ENCODE measurements at regions not wholly inside any gene's neighbourhood (a gene's known extent, or its start where the extent isn't known, plus 50 kb on each side); places are given as distances from the start of the nearest gene placed in this dataset.
"Not testable (repeated sequence)": the region's sequence is repeated elsewhere in the genome, so short reads cannot be mapped to it uniquely, and the experiment has no call there.

DNA sequence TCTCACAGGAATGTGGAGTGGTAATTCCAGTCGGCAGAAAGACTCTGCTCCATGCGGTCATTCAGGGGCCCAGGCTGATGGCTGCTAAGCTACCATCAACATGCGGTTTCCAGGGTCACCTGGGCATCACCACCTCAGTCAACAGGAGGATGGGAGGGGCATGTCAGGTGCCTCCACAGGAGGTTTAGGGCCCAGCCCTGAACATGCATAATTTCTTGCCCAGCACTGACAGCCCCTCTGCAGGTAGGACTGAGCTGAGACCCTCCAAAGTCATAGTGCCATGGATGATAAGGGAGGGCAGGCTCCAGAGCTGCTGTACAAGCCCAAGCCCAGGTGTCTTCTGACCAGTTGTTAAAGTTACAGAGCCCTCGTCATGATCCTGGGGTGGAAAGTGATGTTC lies 244.0 kb upstream of the SFSWAP start:
- no peak for DNase-seq

- DNase-seq, result no peak
Measured at GRCh38 chr12:131468206-131468605, 242.7 kb upstream of the SFSWAP start.

DNA sequence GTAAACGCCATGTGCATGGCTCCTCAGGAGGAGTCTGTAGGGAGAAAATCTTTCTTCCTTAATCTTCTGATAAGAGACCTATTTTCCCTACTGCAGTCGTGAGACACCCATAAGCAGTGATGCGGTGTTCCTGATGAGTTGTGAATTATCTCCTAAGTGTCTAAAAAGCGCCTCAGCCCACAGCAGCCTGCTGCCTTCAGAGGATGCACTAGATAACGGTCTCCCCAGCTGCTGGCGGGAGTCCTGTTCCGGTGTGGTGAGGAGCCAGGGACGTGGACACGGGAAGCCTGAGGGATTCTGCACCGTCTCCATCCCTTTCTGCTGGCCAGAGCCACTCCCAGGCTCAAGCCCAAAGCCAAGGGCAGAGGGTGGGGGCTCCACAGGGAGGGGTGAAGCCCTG lies 240.9 kb upstream of the SFSWAP start:
- DNase-seq, result not testable (repeated sequence)

GRCh38 chr12:131471271-131471905 lies 239.5 kb upstream of the SFSWAP start:
- peak; percentile 72 for DNase-seq

DNA sequence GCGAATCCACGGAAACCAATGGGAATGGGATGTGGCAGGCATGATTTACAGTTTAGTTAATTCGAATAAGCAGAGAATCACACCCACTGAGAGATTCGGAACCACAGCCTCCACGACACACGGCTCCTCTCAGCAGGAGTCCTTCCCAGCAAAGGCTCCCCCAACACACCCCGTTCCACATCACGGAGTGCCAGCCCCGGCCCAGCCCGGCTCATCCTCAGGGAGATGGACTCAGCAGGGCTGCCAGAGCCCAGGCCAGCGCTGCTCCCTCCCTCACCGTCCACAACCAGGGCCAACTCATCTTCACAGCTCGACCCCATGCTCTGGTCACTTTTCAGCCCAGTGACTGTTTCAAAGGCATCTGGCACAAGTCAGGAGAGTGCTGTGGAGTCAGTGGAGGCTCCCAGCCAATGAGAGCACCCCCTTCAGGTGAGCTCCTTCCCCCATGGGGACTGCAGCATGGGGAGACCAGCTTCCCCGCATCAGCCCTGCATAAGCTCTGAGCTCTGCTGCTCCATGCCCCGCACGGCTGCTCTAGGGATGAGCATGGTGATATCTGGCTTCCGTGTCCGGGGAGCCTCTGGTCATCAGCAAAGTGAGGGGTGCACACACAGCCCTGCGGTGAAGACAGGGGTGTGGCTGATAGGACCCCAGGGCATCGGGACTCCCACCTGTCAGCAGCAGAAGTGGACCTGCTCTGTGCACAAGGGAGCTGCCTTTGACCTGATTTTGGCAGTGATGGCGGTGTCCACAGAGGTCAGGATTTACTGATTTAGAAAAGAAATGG lies 238.8 kb upstream of the SFSWAP start:
- peak; percentile 11 for DNase-seq

- peak; percentile 13 for DNase-seq
Measured at GRCh38 chr12:131473261-131473660, 237.6 kb upstream of the SFSWAP start.

GRCh38 chr12:131473741-131474709 lies 236.9 kb upstream of the SFSWAP start:
- peak; percentile 93 for DNase-seq

GRCh38 chr12:131475012-131475411 lies 235.9 kb upstream of the SFSWAP start:
- DNase-seq, result not testable (repeated sequence)

GRCh38 chr12:131477613-131478012 lies 233.3 kb upstream of the SFSWAP start:
- no peak for DNase-seq

DNA sequence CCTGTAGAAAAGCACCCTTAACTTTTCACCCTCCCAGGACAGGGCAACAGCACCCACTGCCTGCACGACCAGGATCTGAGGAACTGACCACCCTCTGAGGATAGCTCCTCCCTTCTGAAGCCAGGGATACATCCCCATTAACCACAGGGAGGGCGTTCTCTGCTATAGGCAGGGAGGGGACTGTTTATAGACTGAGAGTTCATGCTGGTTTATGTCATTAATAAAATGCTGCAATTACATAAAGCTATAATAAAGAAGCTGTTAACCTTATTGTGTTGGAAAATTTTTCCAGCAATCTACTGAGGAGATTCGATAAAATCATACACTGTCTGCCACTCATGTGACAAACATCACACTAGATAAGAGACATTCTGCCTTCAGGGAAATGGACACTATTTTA lies 232.4 kb upstream of the SFSWAP start:
- DNase-seq, result no peak

- DNase-seq, result no peak
Measured at GRCh38 chr12:131482199-131482598, 228.7 kb upstream of the SFSWAP start.

DNA sequence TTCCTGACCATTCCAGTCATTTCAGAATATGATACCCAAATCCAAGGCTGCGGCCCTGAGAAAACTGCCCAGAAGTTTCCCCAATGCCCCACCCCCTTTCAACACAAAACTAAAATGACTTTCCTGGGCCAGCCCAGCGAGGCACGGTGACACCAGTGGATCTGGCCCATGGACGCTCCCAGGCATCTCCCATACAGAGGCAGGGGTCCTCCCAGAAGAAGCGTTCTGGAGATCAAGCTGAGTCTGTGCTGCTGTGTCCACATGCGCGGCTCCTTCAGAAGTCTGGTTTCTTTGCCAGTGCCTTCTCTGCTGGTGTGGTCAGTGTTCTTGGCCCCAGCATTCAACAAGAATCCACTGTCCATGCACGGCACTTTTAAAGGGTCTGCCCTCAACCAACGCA lies 228.2 kb upstream of the SFSWAP start:
- no peak for DNase-seq

DNA sequence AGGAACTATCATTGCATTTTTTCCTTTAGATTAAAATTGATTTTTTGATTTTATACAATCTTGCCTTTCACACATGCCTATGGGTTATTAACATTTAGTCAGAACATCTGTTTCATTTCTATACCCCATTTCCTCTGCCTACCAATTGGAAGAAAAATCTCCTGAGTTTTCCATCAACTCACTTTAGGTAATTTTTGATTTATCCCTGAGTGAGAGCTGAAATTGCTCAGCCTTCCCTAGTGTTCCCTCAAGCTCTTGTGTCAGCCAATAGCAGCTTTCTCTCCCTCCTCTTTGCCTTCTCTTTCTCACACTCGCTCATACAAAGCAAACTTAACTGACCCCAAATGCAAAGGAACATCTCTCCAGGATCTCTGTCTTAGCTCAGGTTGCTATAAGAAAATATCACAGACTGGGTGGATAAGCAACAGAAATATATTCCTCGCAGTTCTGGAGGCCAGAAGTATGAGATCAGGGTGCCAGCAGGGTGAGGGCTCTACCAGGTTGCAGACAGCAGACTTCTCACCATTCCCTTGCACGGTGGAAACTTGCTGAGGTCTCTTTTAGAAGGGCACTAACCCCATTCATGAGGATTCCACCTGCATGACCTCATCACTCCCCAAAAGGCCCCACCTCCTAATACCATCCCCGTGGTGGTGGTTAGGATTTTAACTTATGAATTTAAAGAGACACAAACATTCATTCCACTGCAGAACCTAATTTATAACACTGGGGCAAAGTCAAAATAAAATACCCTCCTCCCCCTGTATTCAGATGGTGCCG lies 224.2 kb upstream of the SFSWAP start:
- no peak for DNase-seq

DNA sequence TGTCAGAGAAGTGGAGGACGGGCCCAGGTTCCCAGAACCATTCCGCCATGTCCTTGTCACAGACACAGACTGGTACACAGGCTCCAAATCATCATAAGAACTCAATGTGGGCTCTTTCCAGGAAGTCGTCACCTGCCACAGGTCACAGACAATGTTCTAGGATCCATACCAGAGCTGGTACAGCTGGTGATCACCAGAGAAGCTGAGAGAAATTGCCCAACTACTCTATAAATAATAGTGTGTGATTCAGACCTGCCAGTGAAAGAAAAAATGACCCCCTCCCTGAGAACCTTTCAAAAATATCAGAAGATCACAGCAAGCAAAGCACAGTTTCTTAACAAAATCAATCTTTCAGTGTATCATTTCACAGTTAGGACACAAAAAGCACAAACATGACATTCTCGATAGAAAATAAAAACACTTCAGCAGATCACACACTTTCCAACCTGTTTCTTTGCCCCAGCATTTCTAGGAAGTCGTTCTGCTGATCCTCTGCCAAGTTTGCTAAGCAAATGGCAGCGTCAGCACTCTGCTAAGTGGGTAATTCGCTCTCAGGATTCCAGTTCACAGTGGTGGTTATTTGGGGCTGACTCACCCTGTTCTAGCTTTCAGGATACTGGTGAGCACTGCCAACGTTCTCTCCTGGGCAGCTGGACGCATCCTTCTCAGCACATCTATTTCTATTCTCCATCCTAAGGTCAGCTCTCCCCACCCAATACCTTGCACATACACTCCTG lies 223.3 kb upstream of the SFSWAP start:
- DNase-seq, result peak; percentile 64

DNA sequence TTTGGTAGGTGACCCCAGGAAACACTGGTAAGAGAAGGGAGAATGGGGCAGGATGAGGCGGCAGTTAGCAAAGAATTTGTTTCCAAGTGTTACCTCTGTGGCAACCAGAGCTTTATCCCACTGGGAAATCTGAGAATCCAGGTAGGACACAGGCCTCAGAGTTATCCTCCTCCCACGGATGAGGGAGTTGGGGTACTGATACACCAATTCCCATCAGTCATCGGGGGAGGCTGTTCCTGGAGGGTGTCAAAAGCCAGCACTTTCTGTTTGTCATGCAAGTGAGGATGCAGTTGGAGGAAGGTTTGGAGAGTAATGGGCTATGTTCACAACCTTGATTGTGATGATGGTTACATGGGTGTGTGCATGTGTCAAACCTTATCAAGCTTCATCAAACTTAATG lies 221.2 kb upstream of the SFSWAP start:
- no peak for DNase-seq

DNA sequence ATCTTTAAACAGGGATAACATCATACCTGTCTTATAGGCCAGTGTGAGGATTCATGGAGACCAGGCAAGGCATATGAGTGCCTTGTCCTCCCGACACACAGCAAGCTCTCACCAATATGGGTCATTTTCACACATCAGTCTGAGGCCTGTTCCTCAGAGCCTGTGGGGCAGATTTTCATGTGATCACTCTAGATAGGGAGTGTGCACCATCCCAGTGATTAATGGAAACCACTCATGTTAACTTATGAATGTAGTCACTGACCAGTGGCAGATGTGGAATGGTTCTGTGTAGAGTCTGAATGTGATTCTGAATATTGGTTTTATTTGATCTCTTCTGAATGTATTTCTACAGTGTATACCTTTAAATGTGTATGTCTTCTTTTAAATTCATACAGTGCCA lies 219.7 kb upstream of the SFSWAP start:
- no peak for DNase-seq

DNA sequence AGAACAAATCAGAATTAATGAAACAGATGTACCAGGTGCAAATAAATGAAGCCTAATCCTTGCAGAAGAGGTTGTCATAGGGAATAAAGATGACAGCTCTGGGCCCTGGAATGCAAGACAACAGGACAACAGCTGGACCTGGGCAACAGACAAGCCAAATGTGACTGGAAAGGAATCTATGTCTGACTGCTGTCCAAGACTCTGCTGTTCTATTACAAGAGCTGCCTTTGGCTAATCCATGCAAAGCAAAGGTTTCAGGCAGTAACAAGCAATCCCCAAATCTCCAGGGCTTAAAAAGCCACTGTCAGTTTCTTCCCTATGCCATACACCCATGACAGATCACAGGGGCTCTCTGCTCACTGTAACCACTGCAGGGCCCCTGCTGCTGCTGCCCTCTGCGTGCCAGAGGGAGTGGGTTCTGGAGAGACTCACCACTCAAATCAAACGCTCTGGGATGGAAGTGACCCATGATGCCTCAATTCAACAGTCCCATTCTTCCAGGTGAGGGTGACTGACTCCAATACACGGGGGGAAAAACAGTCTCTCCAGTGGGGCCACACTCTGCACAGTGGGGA lies 218.9 kb upstream of the SFSWAP start:
- DNase-seq, result no peak

GRCh38 chr12:131493068-131493826 lies 217.6 kb upstream of the SFSWAP start:
- DNase-seq, result no peak

DNA sequence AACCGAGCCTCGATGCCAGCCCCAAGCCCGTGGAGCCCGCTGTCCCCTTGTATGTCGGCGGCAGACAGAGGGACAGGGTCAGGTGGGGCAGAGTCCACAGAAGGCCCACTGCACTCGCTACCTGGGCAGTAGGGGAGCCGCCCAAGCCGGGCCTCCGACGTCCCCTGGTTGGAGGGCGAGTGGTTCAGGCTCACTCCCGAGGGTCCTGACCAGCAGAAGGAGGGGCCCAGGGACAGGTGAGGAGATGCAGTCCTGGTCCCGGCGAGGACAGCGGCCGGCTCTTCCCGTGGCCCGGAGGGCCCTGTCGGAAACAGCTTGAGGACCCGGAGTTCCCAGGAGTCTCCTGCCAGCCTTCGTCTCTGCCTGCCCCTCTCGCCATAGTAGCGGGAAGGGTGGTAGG lies 216.7 kb upstream of the SFSWAP start:
- DNase-seq, result no peak

DNA sequence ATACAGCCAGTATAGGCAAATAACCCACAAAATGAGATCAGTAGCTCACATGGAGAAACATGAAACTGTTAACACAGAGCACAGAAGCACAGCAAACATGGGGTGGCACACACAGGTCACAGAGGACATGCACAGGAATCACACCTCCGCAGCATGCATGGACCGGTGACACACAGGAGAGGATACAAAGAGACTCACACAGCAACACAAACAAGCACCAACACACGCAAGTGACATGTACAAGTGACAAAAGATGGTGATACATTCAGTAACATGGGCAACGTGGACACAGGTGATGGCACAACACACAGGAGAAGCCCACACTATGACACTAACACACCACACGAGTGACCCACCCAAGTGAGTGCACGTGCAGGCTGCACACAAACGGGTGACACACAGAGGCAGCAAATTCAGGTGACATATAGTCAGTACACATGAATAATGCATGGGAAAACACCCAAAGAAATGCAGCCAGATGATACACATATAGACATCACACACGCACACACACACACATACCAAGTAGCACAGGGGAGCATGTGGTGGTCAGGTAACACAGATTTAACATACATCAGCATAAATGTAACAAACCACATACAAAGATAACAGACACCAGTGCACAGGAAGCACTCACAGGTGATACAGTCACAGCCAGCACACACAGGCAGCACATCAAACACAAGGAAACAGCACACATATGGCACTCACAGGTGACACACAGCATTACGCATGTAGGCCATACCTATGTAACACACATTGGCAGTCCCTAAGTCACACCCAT lies 216.0 kb upstream of the SFSWAP start:
- DNase-seq, result no peak
